ENCODE measurements at regions not wholly inside any gene's neighbourhood (a gene's known extent, or its start where the extent isn't known, plus 50 kb on each side); places are given as distances from the start of the nearest gene placed in this dataset.

DNA sequence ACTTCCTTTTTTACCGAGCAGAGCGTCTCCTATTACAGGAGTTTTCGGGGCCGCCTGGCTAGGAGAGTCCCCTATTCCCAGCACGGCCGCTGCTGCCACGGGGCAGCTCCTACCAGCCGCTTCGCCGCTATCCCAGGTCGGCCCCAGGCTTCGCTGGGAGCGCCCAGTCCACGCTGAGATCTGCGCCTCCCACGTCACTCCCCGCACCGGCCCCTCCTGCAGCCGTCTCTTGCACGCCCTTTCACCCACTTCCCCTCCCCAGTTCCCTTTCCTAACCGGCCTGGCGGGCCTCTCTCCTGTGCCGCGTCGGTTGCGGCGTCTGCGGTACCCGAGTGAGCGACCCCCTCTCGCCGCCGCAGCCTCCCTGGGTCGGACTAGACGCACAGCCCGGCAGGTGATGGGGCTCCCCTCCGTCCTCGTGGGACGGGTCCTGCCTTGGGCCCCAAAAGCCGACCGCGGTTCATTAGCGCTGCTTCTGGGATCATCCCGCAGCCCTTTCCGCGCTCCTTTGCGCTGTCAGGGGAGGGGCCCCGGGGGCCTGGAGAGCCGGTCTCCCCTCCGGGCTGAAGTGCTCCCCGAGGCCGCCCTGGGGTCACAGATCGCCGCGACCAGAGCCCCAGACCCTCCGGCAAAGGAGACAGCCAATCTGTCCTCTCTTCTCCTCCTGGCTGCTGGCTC, 1318.4 kb downstream of the TMEM121 start:
- TF ChIP-seq CTCF (IDR thresholded peaks at IDR 0.05) (no peak), POLR2A (IDR thresholded peaks at IDR 0.05) (peak in 2 of 4 donors; percentile 31 to 67)
- DNase-seq, result no peak
- Histone ChIP-seq H3K27ac (peak overlapping the region; percentile 54 to 78 (median 76)), H3K9me3 (no peaks in the 10 kb centered on the region), H3K27me3 (peaks cover 0 to 11% (median 0%) of the 10 kb centered on the region in 4 donors), H3K4me3 (peak overlapping the region; percentile 15 to 59 (median 44)), H3K36me3 (no peaks in the 10 kb centered on the region), H3K4me1 (peaks cover 0 to 32% (median 0%) of the 10 kb centered on the region in 3 donors)
- intact Hi-C loops (cut with DNase I), result no loop called here
- 38 to 48% methylated on average over 19 to 39 of the region's 56 CpGs for WGBS, 2 donors

GRCh38 chr14:106845286-106846087, 1319.1 kb downstream of the TMEM121 start:
- H3K4me1 ChIP-seq, result peaks cover 0 to 32% (median 0%) of the 10 kb centered on the region in 3 donors
- H3K36me3 ChIP-seq, result no peaks in the 10 kb centered on the region
- no peak for DNase-seq
- H3K9me3 ChIP-seq, result no peaks in the 10 kb centered on the region
- peak overlapping the region; percentile 15 to 59 (median 44) for H3K4me3 ChIP-seq
- peaks cover 0 to 11% (median 0%) of the 10 kb centered on the region in 4 donors for H3K27me3 ChIP-seq
- intact Hi-C loops (cut with DNase I), result no loop called here
- WGBS, 2 donors, result 48 to 53% methylated on average over 15 of the region's 17 CpGs
- peak overlapping the region; percentile 54 to 78 (median 76) for H3K27ac ChIP-seq
- TF ChIP-seq POLR2A (IDR thresholded peaks at IDR 0.05) (no peak), CTCF (IDR thresholded peaks at IDR 0.05) (no peak)

DNA sequence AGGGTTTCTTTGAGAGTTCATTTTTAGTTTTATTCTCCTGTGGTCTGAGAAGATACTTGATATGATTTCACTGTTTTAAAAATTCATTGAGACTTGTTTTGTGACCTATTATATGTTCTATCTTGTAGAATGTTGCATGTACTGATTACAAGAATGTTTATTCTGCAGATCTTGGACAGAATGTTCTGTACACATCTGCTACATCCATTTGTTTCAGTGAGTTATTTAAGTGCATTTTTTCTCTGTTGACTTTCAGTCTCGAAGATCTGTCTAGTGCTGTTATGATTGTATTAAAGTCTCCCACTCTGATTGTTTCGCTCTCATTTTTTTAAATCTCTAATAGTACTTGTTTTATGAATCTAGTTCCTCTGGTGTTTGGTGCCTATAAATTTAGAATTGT, 1319.8 kb downstream of the TMEM121 start:
- Histone ChIP-seq H3K36me3 (no peaks in the 10 kb centered on the region), H3K27me3 (peaks cover 0 to 16% (median 0%) of the 10 kb centered on the region in 4 donors), H3K4me1 (peaks cover 0 to 32% (median 0%) of the 10 kb centered on the region in 3 donors), H3K27ac (peak overlapping the region in 2 of 4 donors; percentile 77 to 78), H3K4me3 (no peak overlapping the region), H3K9me3 (no peaks in the 10 kb centered on the region)
- 54 to 56% methylated on average over 2 of the region's 2 CpGs for WGBS, 2 donors
- DNase-seq, result no peak
- intact Hi-C loops (cut with DNase I), result no loop called here
- no peak for TF ChIP-seq CTCF (IDR thresholded peaks at IDR 0.05)
- no peak for TF ChIP-seq POLR2A (IDR thresholded peaks at IDR 0.05)

DNA sequence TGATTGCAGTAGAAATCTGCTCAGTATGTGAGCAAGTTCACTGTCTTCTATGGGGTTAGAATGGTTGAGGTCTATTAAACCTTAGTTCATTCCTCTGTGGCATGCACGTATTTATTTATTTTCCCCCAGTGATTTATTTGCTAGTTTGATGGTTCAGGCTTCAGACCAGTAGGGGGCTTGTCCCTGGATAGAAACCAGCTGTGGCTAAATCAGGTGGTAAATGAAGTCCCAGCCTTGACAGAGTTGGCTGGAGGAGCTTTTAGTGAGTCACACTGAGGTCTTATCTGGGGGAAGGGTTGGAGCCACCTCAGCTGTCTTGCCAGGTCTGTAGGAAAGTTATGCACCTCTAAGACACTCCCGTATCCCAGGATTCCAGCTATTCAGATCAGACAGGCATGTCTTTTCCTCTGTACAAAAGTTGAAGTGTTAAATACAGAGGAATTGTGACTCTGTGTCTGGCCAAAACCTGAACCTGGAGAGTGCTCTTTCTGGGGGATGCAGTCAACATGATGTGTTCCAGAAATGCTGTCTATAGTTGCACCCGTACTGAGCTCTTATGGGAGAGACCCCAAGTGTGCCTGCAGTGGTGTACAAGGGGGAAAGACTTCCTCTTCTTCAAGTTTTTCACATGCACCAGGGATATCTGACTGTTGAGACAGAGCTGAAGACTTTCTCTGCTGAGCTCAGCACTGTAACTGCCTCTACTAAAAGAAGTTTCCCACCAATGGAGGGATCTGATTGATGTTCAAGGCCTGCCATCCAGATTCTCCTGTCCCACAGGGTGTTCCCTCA, 1322.1 kb downstream of the TMEM121 start:
- Histone ChIP-seq H3K27ac (no peak overlapping the region), H3K27me3 (peaks cover 0 to 21% (median 0%) of the 10 kb centered on the region in 4 donors), H3K36me3 (no peaks in the 10 kb centered on the region), H3K9me3 (no peaks in the 10 kb centered on the region), H3K4me1 (peaks cover 0 to 19% (median 0%) of the 10 kb centered on the region in 3 donors), H3K4me3 (no peak overlapping the region)
- TF ChIP-seq CTCF (IDR thresholded peaks at IDR 0.05), result no peak
- no peak for TF ChIP-seq POLR2A (IDR thresholded peaks at IDR 0.05)
- DNase-seq, result no peak
- 57 to 71% methylated on average over 3 of the region's 3 CpGs for WGBS, 2 donors
- intact Hi-C loops (cut with DNase I), result no loop called here
